ENCODE measurements at regions not wholly inside any gene's neighbourhood (a gene's known extent, or its start where the extent isn't known, plus 50 kb on each side); places are given as distances from the start of the nearest gene placed in this dataset.
"Not testable (repeated sequence)": the region's sequence is repeated elsewhere in the genome, so short reads cannot be mapped to it uniquely, and the experiment has no call there.

GRCh38 chr1:163571950-163572349 is 250.2 kb downstream of the NUF2 start:
- DNase-seq (ENCODE audit: low read depth, low spot score): no peak

- DNase-seq (ENCODE audit: low read depth, low spot score): no peak
Measured at GRCh38 chr1:163574119-163574518, 252.4 kb downstream of the NUF2 start.

GRCh38 chr1:163580926-163581325 is 259.2 kb downstream of the NUF2 start:
- DNase-seq (ENCODE audit: low read depth, low spot score): no peak

- no peak for DNase-seq (ENCODE audit: low read depth, low spot score)
Measured at GRCh38 chr1:163583661-163584181, 262.0 kb downstream of the NUF2 start.

- no peak for DNase-seq (ENCODE audit: low read depth, low spot score)
Measured at GRCh38 chr1:163585796-163586195, 264.0 kb downstream of the NUF2 start.

GRCh38 chr1:163588796-163589195 is 267.0 kb downstream of the NUF2 start:
- no peak for DNase-seq (ENCODE audit: low read depth, low spot score)

- DNase-seq (ENCODE audit: low read depth, low spot score): no peak
Measured at GRCh38 chr1:163589735-163590134, 268.0 kb downstream of the NUF2 start.

GRCh38 chr1:163591131-163591530 is 269.4 kb downstream of the NUF2 start:
- not testable (repeated sequence) for DNase-seq (ENCODE audit: low read depth, low spot score)

- not testable (repeated sequence) for DNase-seq (ENCODE audit: low read depth, low spot score)
Measured at GRCh38 chr1:163592623-163593022, 270.9 kb downstream of the NUF2 start.

- DNase-seq (ENCODE audit: low read depth, low spot score): not testable (repeated sequence)
Measured at GRCh38 chr1:163596106-163596505, 274.4 kb downstream of the NUF2 start.

- no peak for DNase-seq (ENCODE audit: low read depth, low spot score)
Measured at GRCh38 chr1:163596541-163597258, 274.9 kb downstream of the NUF2 start.

GRCh38 chr1:163604321-163604720 is 282.6 kb downstream of the NUF2 start:
- DNase-seq (ENCODE audit: low read depth, low spot score): no peak

- DNase-seq (ENCODE audit: low read depth, low spot score): no peak
Measured at GRCh38 chr1:163604896-163605295, 283.1 kb downstream of the NUF2 start.

- DNase-seq (ENCODE audit: low read depth, low spot score): no peak
Measured at GRCh38 chr1:163608979-163609378, 287.2 kb downstream of the NUF2 start.

- DNase-seq (ENCODE audit: low read depth, low spot score): no peak
Measured at GRCh38 chr1:163609858-163610257, 288.1 kb downstream of the NUF2 start.

- DNase-seq (ENCODE audit: low read depth, low spot score): no peak
Measured at GRCh38 chr1:163610486-163610885, 288.7 kb downstream of the NUF2 start.

- no peak for DNase-seq (ENCODE audit: low read depth, low spot score)
Measured at GRCh38 chr1:163614361-163614760, 292.6 kb downstream of the NUF2 start.

GRCh38 chr1:163628034-163628773 is 306.4 kb downstream of the NUF2 start:
- DNase-seq (ENCODE audit: low read depth, low spot score): no peak

GRCh38 chr1:163632269-163632668 is 310.5 kb downstream of the NUF2 start:
- DNase-seq (ENCODE audit: low read depth, low spot score): no peak

- DNase-seq (ENCODE audit: low read depth, low spot score): no peak
Measured at GRCh38 chr1:163633366-163633765, 311.6 kb downstream of the NUF2 start.

GRCh38 chr1:163645676-163646075 is 323.9 kb downstream of the NUF2 start:
- not testable (repeated sequence) for DNase-seq (ENCODE audit: low read depth, low spot score)

- no peak for DNase-seq (ENCODE audit: low read depth, low spot score)
Measured at GRCh38 chr1:163650624-163651023, 328.9 kb downstream of the NUF2 start.

- DNase-seq (ENCODE audit: low read depth, low spot score): no peak
Measured at GRCh38 chr1:163652441-163652840, 330.7 kb downstream of the NUF2 start.

All from smooth muscle cell of the brain vasculature (primary cell).